ENCODE measurements at regions not wholly inside any gene's neighbourhood (a gene's known extent, or its start where the extent isn't known, plus 50 kb on each side); places are given as distances from the start of the nearest gene placed in this dataset.

- no peak for TF ChIP-seq REST (IDR thresholded peaks at IDR 0.05; ENCODE audit: unreplicated experiment)
- TF ChIP-seq STAT1 (IDR thresholded peaks at IDR 0.05; ENCODE audit: unreplicated experiment), result no peak
- TF ChIP-seq ZNF114 (CRISPR knock-in tag; IDR thresholded peaks at IDR 0.05), result no peak
- no peak for TF ChIP-seq JUNB (IDR thresholded peaks at IDR 0.05; ENCODE audit: unreplicated experiment)
Measured at GRCh38 chr6:84528201-84528600, 236.2 kb downstream of the TBX18 start (continued).

GRCh38 chr6:84526631-84527030 lies 237.8 kb downstream of the TBX18 start:
- Histone ChIP-seq H3K4me2 (no peak overlapping the region), H4K20me1 (replicated peaks; ENCODE audit: insufficient read depth) (no peaks in the 10 kb centered on the region), H3K4me3 (no peak overlapping the region), H2AFZ (no peak overlapping the region), H3F3A (replicated peaks; ENCODE audit: low read depth) (no peaks in the 10 kb centered on the region), H3K4me1 (ENCODE audit: insufficient read depth) (no peaks in the 10 kb centered on the region), H3K27ac (ENCODE audit: low read depth) (no peak overlapping the region), H3K79me2 (replicated peaks; ENCODE audit: insufficient read depth) (no peaks in the 10 kb centered on the region), H3K36me3 (ENCODE audit: insufficient read depth) (no peaks in the 10 kb centered on the region), H3K9me2 (ENCODE audit: insufficient read depth) (no peaks in the 10 kb centered on the region), H3K27me3 (ENCODE audit: insufficient read depth) (no peaks in the 10 kb centered on the region)
- Mint-ChIP-seq H3K4me3 (no peak overlapping the region), H3K9me3 (no peaks in the 10 kb centered on the region), H3K27ac (no peak overlapping the region), H3K36me3 (ENCODE audit: low read depth) (no peaks in the 10 kb centered on the region), H3K27me3 (ENCODE audit: insufficient read depth, low read depth, poor library complexity) (no peaks in the 10 kb centered on the region), H3K4me1 (no peaks in the 10 kb centered on the region)
- TF ChIP-seq CREB1 (CRISPR knock-in tag; IDR thresholded peaks at IDR 0.05; ENCODE audit: low read depth), result no peak
- no peak for TF ChIP-seq ZNF114 (CRISPR knock-in tag; IDR thresholded peaks at IDR 0.05)
- TF ChIP-seq NANOG (IDR thresholded peaks at IDR 0.05; ENCODE audit: borderline replicate concordance), result no peak
- TF ChIP-seq STAT1 (IDR thresholded peaks at IDR 0.05; ENCODE audit: unreplicated experiment), result no peak
- no peak for DNase-seq (ENCODE audit: low spot score)
- ATAC-seq, result no peak

GRCh38 chr6:84525907-84526306 lies 238.5 kb downstream of the TBX18 start:
- H3F3A ChIP-seq (replicated peaks; ENCODE audit: low read depth), result no peaks in the 10 kb centered on the region
- Mint-ChIP-seq H3K36me3 (ENCODE audit: low read depth) (no peaks in the 10 kb centered on the region), H3K4me3 (no peak overlapping the region)
- TF ChIP-seq ZNF331 (CRISPR knock-in tag; IDR thresholded peaks at IDR 0.05; ENCODE audit: low read depth) (no peak), ETS1 (IDR thresholded peaks at IDR 0.05) (no peak), JUNB (IDR thresholded peaks at IDR 0.05; ENCODE audit: unreplicated experiment) (no peak), CREB1 (CRISPR knock-in tag; IDR thresholded peaks at IDR 0.05; ENCODE audit: low read depth) (no peak), ZNF462 (CRISPR knock-in tag; IDR thresholded peaks at IDR 0.05) (no peak), POLR2AphosphoS5 (IDR thresholded peaks at IDR 0.05; ENCODE audit: low read depth) (no peak)

More at GRCh38 chr6:84525907-84526306, 238.5 kb downstream of the TBX18 start:
- H3K9me3 Mint-ChIP-seq, result no peaks in the 10 kb centered on the region
- Histone ChIP-seq H3K27me3 (ENCODE audit: insufficient read depth) (no peaks in the 10 kb centered on the region), H3K4me2 (no peak overlapping the region), H3K9me2 (ENCODE audit: insufficient read depth) (no peaks in the 10 kb centered on the region), H3K4me1 (ENCODE audit: insufficient read depth) (no peaks in the 10 kb centered on the region), H3K79me2 (replicated peaks; ENCODE audit: insufficient read depth) (no peaks in the 10 kb centered on the region), H3K4me3 (no peak overlapping the region), H2AFZ (no peak overlapping the region), H3K36me3 (ENCODE audit: insufficient read depth) (no peaks in the 10 kb centered on the region), H4K20me1 (replicated peaks; ENCODE audit: insufficient read depth) (no peaks in the 10 kb centered on the region), H3K27ac (ENCODE audit: low read depth) (no peak overlapping the region)
- no peaks in the 10 kb centered on the region for H3K27me3 Mint-ChIP-seq (ENCODE audit: insufficient read depth, low read depth, poor library complexity)
- DNase-seq (ENCODE audit: low spot score) (no peak), ATAC-seq (no peak)
- no peaks in the 10 kb centered on the region for H3K4me1 Mint-ChIP-seq
- no peak overlapping the region for H3K27ac Mint-ChIP-seq
